K562 (cell line): ENCODE measurements at regions not wholly inside any gene's neighbourhood (a gene's known extent, or its start where the extent isn't known, plus 50 kb on each side); places are given as distances from the start of the nearest gene placed in this dataset.
A peak's percentile ranks its signal among the peaks of the same experiment; 100 is the strongest.

Experiments used
- BMI1 ChIP-seq: fragments of 150-350 bp; IDR thresholded peaks from 2 replicates; pipeline ENCODE4 v1.6.1; 2014; ENCODE audit warnings: low read length
- BRF2 ChIP-seq: IDR thresholded peaks from 3 replicates; pipeline ENCODE4 v1.6.1; 2011; ENCODE audit warnings: borderline replicate concordance, mild to moderate bottlenecking; ENCODE audit not compliant: insufficient read length, insufficient read depth
- CBFA2T3 ChIP-seq: fragments of 450-650 bp; IDR thresholded peaks from 2 replicates; pipeline ENCODE4 v1.6.1; 2017
- CEBPB ChIP-seq: fragments of 450-650 bp; IDR thresholded peaks from 2 replicates; pipeline ENCODE4 v1.6.1; 2016; ENCODE audit warnings: missing genetic modification characterization, missing compliant biosample characterization
- EGR1 ChIP-seq: fragments of 450-650 bp; conservative IDR thresholded peaks from 2 replicates; pipeline ENCODE4 v1.6.1; 2017; ENCODE audit warnings: mild to moderate bottlenecking
- JUN ChIP-seq, 2 experiments: sonication (generic) in 1 of 2; formaldehyde crosslinking in 1 of 2; IDR thresholded peaks; 2 replicates each; pipeline versions ENCODE4 v1.6.1 to v1.8.0; 2012 to 2022; ENCODE audit warnings: borderline replicate concordance in 2 of 2, mild to moderate bottlenecking in 2 of 2, improper control_type of control experiment in 1 of 2, low read depth in 1 of 2, low read length in 1 of 2, missing genetic modification reagents in 1 of 2
- KLF16 ChIP-seq: IDR thresholded peaks from 2 replicates; pipeline ENCODE4 v1.6.1; 2016; ENCODE audit warnings: antibody characterized with exemption
- MCM7 ChIP-seq, 2 experiments: fragments of 450-650 bp; IDR thresholded peaks; 2 replicates each; pipeline ENCODE4 v1.6.1; 2016 to 2018
- PCBP2 ChIP-seq: fragments of 200-400 bp; formaldehyde crosslinking; IDR thresholded peaks from 2 replicates; pipeline ENCODE4 v1.6.1; 2018; ENCODE audit warnings: low read length, low read depth, mild to moderate bottlenecking, moderate library complexity; ENCODE audit not compliant: poor library complexity, severe bottlenecking
- PHF21A ChIP-seq: fragments of 450-650 bp; IDR thresholded peaks from 2 replicates; pipeline ENCODE4 v1.6.1; 2017; ENCODE audit warnings: low read depth, borderline replicate concordance
- RBM17 ChIP-seq: fragments of 200-400 bp; formaldehyde crosslinking; IDR thresholded peaks from 2 replicates; pipeline ENCODE4 v1.6.1; 2017; ENCODE audit warnings: low read depth, mild to moderate bottlenecking, low read length, borderline replicate concordance
- RBM25 ChIP-seq: fragments of 200-400 bp; formaldehyde crosslinking; IDR thresholded peaks from 2 replicates; pipeline ENCODE4 v1.6.1; 2018; ENCODE audit warnings: low read length, low read depth, moderate library complexity; ENCODE audit not compliant: severe bottlenecking
- RCOR1 ChIP-seq, 2 experiments: IDR thresholded peaks; 2 replicates each; pipeline ENCODE4 v1.6.1; 2012; ENCODE audit warnings: low read depth in 2 of 2, low read length in 2 of 2, borderline replicate concordance in 1 of 2, improper control_type of control experiment in 1 of 2
- REST ChIP-seq, 2 experiments: fragments of 450-650 bp; formaldehyde crosslinking in 1 of 2; IDR thresholded peaks; 2 replicates each; pipeline versions ENCODE4 v1.4.0 to v1.6.1; 2014 to 2020; ENCODE audit warnings: mild to moderate bottlenecking in 2 of 2, borderline replicate concordance in 1 of 2, low read depth in 1 of 2
- SMC3 ChIP-seq: conservative IDR thresholded peaks from 2 replicates; pipeline ENCODE4 v1.6.1; 2011; ENCODE audit warnings: low read depth, low read length, improper control_type of control experiment; ENCODE audit not compliant: insufficient read depth
- STAT5A ChIP-seq: IDR thresholded peaks from 2 replicates; pipeline ENCODE4 v1.6.1; 2012; ENCODE audit warnings: low read length, inconsistent platforms, borderline replicate concordance
- TCF3 ChIP-seq: sonication (generic); formaldehyde crosslinking; IDR thresholded peaks from 2 replicates; pipeline ENCODE4 v1.4.0; 2020; ENCODE audit warnings: mild to moderate bottlenecking, missing genetic modification reagents
- ZC3H11A ChIP-seq: IDR thresholded peaks from 2 replicates; pipeline ENCODE4 v1.6.1; 2012; ENCODE audit warnings: low read depth, low read length, improper control_type of control experiment
- ZNF311 ChIP-seq: fragments of 250-450 bp; sonication (Bioruptor Pico); IDR thresholded peaks from 2 replicates; pipeline ENCODE4 v1.4.0; 2020; ENCODE audit warnings: mild to moderate bottlenecking, moderate library complexity

- 0 out of 2 replicates have a peak, but pooled peaks have one; percentile 47 for TF ChIP-seq ZNF311 (CRISPR knock-in tag)
- TF ChIP-seq RCOR1 (IDR thresholded peaks at IDR 0.05; ENCODE audit: borderline replicate concordance in 1 of 2, low read depth in 2 of 2, low read length in 2 of 2): peak in 1 of 2 experiments; percentile 91; a peak in 2 of 4 replicates
- TF ChIP-seq ZC3H11A: no peak
- TF ChIP-seq TCF3 (CRISPR knock-in tag): peak; percentile 91
- TF ChIP-seq JUN (IDR thresholded peaks at IDR 0.05; ENCODE audit: borderline replicate concordance, low read depth, low read length): no peak
- no peak for TF ChIP-seq JUN (CRISPR knock-in tag; IDR thresholded peaks at IDR 0.05; ENCODE audit: borderline replicate concordance)
- no peak for TF ChIP-seq BRF2
- TF ChIP-seq STAT5A: peak; percentile 30; the same call in 1 of the 2 replicates
- TF ChIP-seq PHF21A: no peak
- peak; percentile 67; the same call in 1 of the 2 replicates for TF ChIP-seq KLF16
- 0 out of 2 replicates have a peak, but pooled peaks have one; percentile 12 for TF ChIP-seq CEBPB (tag)
- TF ChIP-seq EGR1: peak; percentile 66
- peak; percentile 94 for TF ChIP-seq CBFA2T3
- no peak for TF ChIP-seq RBM25
- TF ChIP-seq REST (IDR thresholded peaks at IDR 0.05; ENCODE audit: borderline replicate concordance): peak; percentile 34; the same call in 1 of the 2 replicates
- TF ChIP-seq REST (CRISPR knock-in tag; IDR thresholded peaks at IDR 0.05; ENCODE audit: low read depth): no peak
- no peak for TF ChIP-seq BMI1
- TF ChIP-seq PCBP2: no peak
- no peak for TF ChIP-seq RBM17
- no peak for TF ChIP-seq MCM7 (IDR thresholded peaks at IDR 0.05)
- TF ChIP-seq SMC3: no peak
Measured at GRCh38 chr2:126990605-126991532, 92.2 kb downstream of the TEX51 start (continued).
